Heart left ventricle (tissue), 16 donors: ENCODE measurements at regions not wholly inside any gene's neighbourhood (a gene's known extent, or its start where the extent isn't known, plus 50 kb on each side); places are given as distances from the start of the nearest gene placed in this dataset.

ENCODE experiments used
- ATAC-seq, 4 donors: fragments of 200-7000 bp; cut with Tn5 transposase; one replicate each; pipeline ENCODE4 v1.9.1; 2020 to 2022; ENCODE audit warnings: moderate library complexity in 4 of 4, mild to moderate bottlenecking in 3 of 4, moderate number of reproducible peaks in 1 of 4
- DNase-seq, 5 donors: peaks; one replicate each; pipeline ENCODE4 v3.0.0-alpha.2; 2020
- H3K27ac ChIP-seq, 12 donors: fragments of 200-600 bp; sonication (generic) in 4 of 12; one replicate each; pipeline versions ENCODE4 v1.5.0 to v1.8.0; 2016 to 2022; ENCODE audit warnings: mild to moderate bottlenecking in 2 of 12
- H3K27me3 ChIP-seq, 9 donors: fragments of 200-600 bp; sonication (generic) in 2 of 9; one replicate each; pipeline versions ENCODE4 v1.5.1 to v1.8.0; 2016 to 2022; ENCODE audit warnings: mild to moderate bottlenecking in 3 of 9
- H3K36me3 ChIP-seq, 9 donors: fragments of 200-600 bp; sonication (generic) in 2 of 9; one replicate each; pipeline versions ENCODE4 v1.5.0 to v1.8.0; 2018 to 2022; ENCODE audit warnings: mild to moderate bottlenecking in 2 of 9
- H3K4me1 ChIP-seq, 12 donors: fragments of 200-600 bp; sonication (generic) in 4 of 12; one replicate each; pipeline versions ENCODE4 v1.5.0 to v1.8.0; 2016 to 2022; ENCODE audit warnings: mild to moderate bottlenecking in 3 of 12
- H3K4me3 ChIP-seq, 12 donors: fragments of 200-600 bp; sonication (generic) in 4 of 12; one replicate each; pipeline versions ENCODE4 v1.5.0 to v1.8.0; 2017 to 2022; ENCODE audit warnings: mild to moderate bottlenecking in 9 of 12, moderate library complexity in 4 of 12
- H3K9me3 ChIP-seq, 12 donors: fragments of 200-600 bp; sonication (generic) in 4 of 12; one replicate each; pipeline versions ENCODE4 v1.5.0 to v1.8.0; 2016 to 2022; ENCODE audit warnings: mild to moderate bottlenecking in 1 of 12
- CTCF ChIP-seq, 12 donors: fragments of 200-600 bp; sonication (generic) in 4 of 12; IDR thresholded peaks; one replicate each; pipeline versions ENCODE4 v1.5.0 to v1.8.0; 2018 to 2022; ENCODE audit warnings: antibody characterized with exemption in 12 of 12, mild to moderate bottlenecking in 5 of 12
- POLR2A ChIP-seq, 2 donors: fragments of 450-650 bp; IDR thresholded peaks; one replicate each; pipeline ENCODE4 v1.6.1; 2017; ENCODE audit warnings: antibody characterized with exemption in 2 of 2, mild to moderate bottlenecking in 2 of 2, moderate library complexity in 2 of 2
- WGBS, 4 donors: extraction: QIAGEN DNeasy Blood & Tissue Kit in 2 of 4; methylation state at CpG; one replicate each; pipeline versions ENCODE4 v1.1.5 to v1.1.7; 2013 to 2018; 5-methylcytosine and 5-hydroxymethylcytosine counted together
- intact Hi-C, 10 donors: fragments of 100-400 bp; cut with DNase I; formaldehyde crosslinking; loops; one replicate each; pipeline versions ENCODE4 v1.11.1 to v1.14.2; 2022
- donor health status: ischemic (EF 13 %, LVEDD 7.1; RV severe dilation, severe dysfunction).
- donor health status: healthy with polysubstance abuse.
- donor health status: DM: no; HTN: yes; CAD: no.
- donor health status: DM: no; HTN: no; CAD: no.
- donor health status: ischemic (EF 25% LVEDD 6.9; RV normal size, moderate dysfunction).
- donor health status: ischemic (EF 25% LVEDD 5.7; RV mildly dilated, moderate dysfunction).
- donor health status: healthy.
- donor health status: DM: yes; HTN: yes; CAD: no.
- donor health status: ischemic (EF 35%, LVEDD 5.7; RV mildly dilated, moderate dysfunction).
- donor health status: nonischemic (EF 11% LVEDD 7.7; RV severe dilation, severe dysfunction).
- donor health status: DM: yes; HTN: yes; CAD: no.
- donor health status: PGD.
- donor health status: ischemic (EF 29% LVEDD 5.4; RV normal size, mild dysfunction).
- donor health status: nonischemic (EF 23%, LVEDD 6.1; RV moderate dilation, normal function).

- TF ChIP-seq CTCF (IDR thresholded peaks at IDR 0.05) (peak in 1 of 12 donors; percentile 2), POLR2A (IDR thresholded peaks at IDR 0.05) (no peak)
- intact Hi-C loops, result loop anchor here in 1 of 10 donors (1.0 kb wide), 1 partner anchor 251 kb away; no protein-coding TSS in a partner anchor
- 81 to 89% (median 86%) methylated on average over 18 to 19 of the region's 19 CpGs for WGBS, 4 donors
- ATAC-seq (peak in 1 of 4 donors; percentile 16), DNase-seq (peak in 2 of 5 donors; percentile 26 to 58)
- H3K4me3 ChIP-seq, result no peak overlapping the region
- H3K9me3 ChIP-seq, result no peaks in the 10 kb centered on the region
- H3K4me1 ChIP-seq, result peaks cover 0 to 9% (median 2%) of the 10 kb centered on the region in 12 donors
- H3K36me3 ChIP-seq, result no peaks in the 10 kb centered on the region
- no peak overlapping the region for H3K27ac ChIP-seq
- H3K27me3 ChIP-seq, result no peaks in the 10 kb centered on the region
Observed at GRCh38 chr11:70504246-70505020, 106.1 kb downstream of the CTTN start.

- Histone ChIP-seq H3K27ac (no peak overlapping the region), H3K36me3 (no peaks in the 10 kb centered on the region), H3K4me1 (peaks cover 0 to 9% (median 2%) of the 10 kb centered on the region in 12 donors), H3K9me3 (no peaks in the 10 kb centered on the region), H3K27me3 (no peaks in the 10 kb centered on the region), H3K4me3 (no peak overlapping the region)
- DNase-seq (peak in 2 of 5 donors; percentile 7 to 59), ATAC-seq (no peak)
- WGBS, 4 donors, result 75 to 90% (median 88%) methylated on average over 9 to 11 of the region's 11 CpGs
- no peak for TF ChIP-seq CTCF (IDR thresholded peaks at IDR 0.05)
- no peak for TF ChIP-seq POLR2A (IDR thresholded peaks at IDR 0.05)
- intact Hi-C loops, result no loop called here
Observed at GRCh38 chr11:70505331-70505731, 107.0 kb downstream of the CTTN start.

GRCh38 chr11:70505761-70506657, 107.7 kb downstream of the CTTN start:
- intact Hi-C loops, result no loop called here
- WGBS, 4 donors, result 72 to 84% (median 80%) methylated on average over 15 of the region's 15 CpGs
- Histone ChIP-seq H3K27ac (no peak overlapping the region), H3K36me3 (no peaks in the 10 kb centered on the region), H3K4me3 (no peak overlapping the region), H3K9me3 (no peaks in the 10 kb centered on the region), H3K27me3 (no peaks in the 10 kb centered on the region), H3K4me1 (peaks cover 0 to 6% (median 2%) of the 10 kb centered on the region in 12 donors)
- no peak for TF ChIP-seq POLR2A (IDR thresholded peaks at IDR 0.05)
- TF ChIP-seq CTCF (IDR thresholded peaks at IDR 0.05), result no peak
- DNase-seq (peak in 2 of 5 donors; percentile 13 to 51), ATAC-seq (no peak)

- TF ChIP-seq POLR2A (IDR thresholded peaks at IDR 0.05) (no peak), CTCF (IDR thresholded peaks at IDR 0.05) (no peak)
- H3K36me3 ChIP-seq, result no peaks in the 10 kb centered on the region
- no peaks in the 10 kb centered on the region for H3K27me3 ChIP-seq
- H3K9me3 ChIP-seq, result peaks cover 0 to 4% (median 0%) of the 10 kb centered on the region in 12 donors
- ATAC-seq (no peak), DNase-seq (peak in 1 of 5 donors; percentile 28)
- peaks cover 0 to under 1% (median 0%) of the 10 kb centered on the region in 12 donors for H3K4me1 ChIP-seq
- H3K27ac ChIP-seq, result no peak overlapping the region
- WGBS, 4 donors, result 63 to 87% (median 84%) methylated on average over 2 to 5 of the region's 5 CpGs
- H3K4me3 ChIP-seq, result no peak overlapping the region
- intact Hi-C loops, result no loop called here
Observed at GRCh38 chr11:70506658-70506970, 108.3 kb downstream of the CTTN start.
